ENCODE measurements at regions not wholly inside any gene's neighbourhood (a gene's known extent, or its start where the extent isn't known, plus 50 kb on each side); places are given as distances from the start of the nearest gene placed in this dataset.

DNA sequence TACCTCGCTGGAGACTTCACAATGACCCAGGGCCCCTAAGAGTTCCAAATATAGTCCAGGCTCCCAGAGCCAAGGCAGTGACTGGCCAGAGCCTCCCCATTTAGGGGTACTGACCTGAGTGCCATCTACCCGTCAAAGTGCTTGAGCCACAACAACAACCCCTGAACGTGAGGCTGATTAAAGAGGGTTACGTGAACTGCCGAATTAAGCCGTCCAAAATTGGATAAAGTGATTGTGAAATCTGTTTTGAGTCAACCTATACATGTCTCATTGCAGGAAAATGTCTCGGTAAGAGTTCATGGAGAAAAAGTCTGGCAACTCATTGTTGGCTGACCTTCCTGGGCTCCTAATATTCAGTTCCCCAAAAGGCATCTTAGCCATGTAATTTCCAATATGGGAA is 116.3 kb downstream of the TTC32 start:
- Histone ChIP-seq H3K79me2 (ENCODE audit: control insufficient read depth, insufficient read depth, low read length, unreplicated experiment) (no peaks in the 10 kb centered on the region), H3K36me3 (ENCODE audit: insufficient read depth, low read length) (no peaks in the 10 kb centered on the region), H3K27ac (ENCODE audit: low read depth, low read length) (peak overlapping the region; percentile 97), H3K4me1 (ENCODE audit: control insufficient read depth, insufficient read depth, low read length, unreplicated experiment) (peaks cover 29% of the 10 kb centered on the region), H3K27me3 (ENCODE audit: insufficient read depth, low read length) (no peaks in the 10 kb centered on the region), H3K4me3 (ENCODE audit: low read depth, low read length) (0 out of 2 replicates have a peak overlapping the region, but pooled peaks have one; percentile 3), H2AFZ (ENCODE audit: low read length, unreplicated experiment) (peak overlapping the region; percentile 92)

- Histone ChIP-seq H3K4me1 (ENCODE audit: control insufficient read depth, insufficient read depth, low read length, unreplicated experiment) (peaks cover 29% of the 10 kb centered on the region), H3K36me3 (ENCODE audit: insufficient read depth, low read length) (no peaks in the 10 kb centered on the region), H3K79me2 (ENCODE audit: control insufficient read depth, insufficient read depth, low read length, unreplicated experiment) (no peaks in the 10 kb centered on the region), H3K27ac (ENCODE audit: low read depth, low read length) (no peak overlapping the region), H2AFZ (ENCODE audit: low read length, unreplicated experiment) (no peak overlapping the region), H3K27me3 (ENCODE audit: insufficient read depth, low read length) (no peaks in the 10 kb centered on the region), H3K4me3 (ENCODE audit: low read depth, low read length) (no peak overlapping the region)
Measured at GRCh38 chr2:19784456-19784855, 117.3 kb downstream of the TTC32 start.

GRCh38 chr2:19783935-19784334 is 117.8 kb downstream of the TTC32 start:
- Histone ChIP-seq H3K79me2 (ENCODE audit: control insufficient read depth, insufficient read depth, low read length, unreplicated experiment) (no peaks in the 10 kb centered on the region), H3K27ac (ENCODE audit: low read depth, low read length) (no peak overlapping the region), H3K4me1 (ENCODE audit: control insufficient read depth, insufficient read depth, low read length, unreplicated experiment) (peaks cover 29% of the 10 kb centered on the region), H3K27me3 (ENCODE audit: insufficient read depth, low read length) (no peaks in the 10 kb centered on the region), H2AFZ (ENCODE audit: low read length, unreplicated experiment) (no peak overlapping the region), H3K36me3 (ENCODE audit: insufficient read depth, low read length) (no peaks in the 10 kb centered on the region), H3K4me3 (ENCODE audit: low read depth, low read length) (no peak overlapping the region)

- Histone ChIP-seq H3K4me3 (ENCODE audit: low read depth, low read length) (no peak overlapping the region), H3K27ac (ENCODE audit: low read depth, low read length) (no peak overlapping the region), H3K27me3 (ENCODE audit: insufficient read depth, low read length) (no peaks in the 10 kb centered on the region)
Measured at GRCh38 chr2:19776941-19777514, 124.8 kb downstream of the TTC32 start.

DNA sequence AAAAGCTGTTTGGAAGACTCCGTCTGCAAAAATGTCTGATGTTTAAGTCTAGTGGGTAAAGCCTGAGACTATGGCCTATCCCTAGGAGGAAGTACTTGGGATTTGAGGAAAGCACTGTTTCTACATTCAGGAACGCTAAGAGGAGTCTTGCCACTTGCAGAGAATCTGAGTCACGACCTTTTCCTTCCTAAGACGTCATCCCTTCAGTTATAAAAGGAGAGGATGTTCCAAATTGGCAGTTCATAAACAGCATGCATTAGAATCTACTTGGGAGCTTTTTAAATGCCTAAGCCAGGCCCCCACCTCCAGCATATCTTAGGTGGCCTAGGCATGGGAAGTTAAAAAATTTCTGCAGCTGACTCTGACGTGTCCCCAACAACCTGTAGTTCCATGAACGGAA is 125.9 kb downstream of the TTC32 start:
- H3K79me2 ChIP-seq (ENCODE audit: control insufficient read depth, insufficient read depth, low read length, unreplicated experiment): no peaks in the 10 kb centered on the region
- H3K4me3 ChIP-seq (ENCODE audit: low read depth, low read length): no peak overlapping the region
- no peaks in the 10 kb centered on the region for H3K4me1 ChIP-seq (ENCODE audit: control insufficient read depth, insufficient read depth, low read length, unreplicated experiment)
- no peaks in the 10 kb centered on the region for H3K36me3 ChIP-seq (ENCODE audit: insufficient read depth, low read length)
- H3K27me3 ChIP-seq (ENCODE audit: insufficient read depth, low read length): no peaks in the 10 kb centered on the region
- no peak overlapping the region for H3K27ac ChIP-seq (ENCODE audit: low read depth, low read length)
- H2AFZ ChIP-seq (ENCODE audit: low read length, unreplicated experiment): no peak overlapping the region

More at GRCh38 chr2:19776941-19777514, 124.8 kb downstream of the TTC32 start:
- no peak overlapping the region for H2AFZ ChIP-seq (ENCODE audit: low read length, unreplicated experiment)
- no peaks in the 10 kb centered on the region for H3K79me2 ChIP-seq (ENCODE audit: control insufficient read depth, insufficient read depth, low read length, unreplicated experiment)
- no peaks in the 10 kb centered on the region for H3K36me3 ChIP-seq (ENCODE audit: insufficient read depth, low read length)
- H3K4me1 ChIP-seq (ENCODE audit: control insufficient read depth, insufficient read depth, low read length, unreplicated experiment): no peaks in the 10 kb centered on the region

DNA sequence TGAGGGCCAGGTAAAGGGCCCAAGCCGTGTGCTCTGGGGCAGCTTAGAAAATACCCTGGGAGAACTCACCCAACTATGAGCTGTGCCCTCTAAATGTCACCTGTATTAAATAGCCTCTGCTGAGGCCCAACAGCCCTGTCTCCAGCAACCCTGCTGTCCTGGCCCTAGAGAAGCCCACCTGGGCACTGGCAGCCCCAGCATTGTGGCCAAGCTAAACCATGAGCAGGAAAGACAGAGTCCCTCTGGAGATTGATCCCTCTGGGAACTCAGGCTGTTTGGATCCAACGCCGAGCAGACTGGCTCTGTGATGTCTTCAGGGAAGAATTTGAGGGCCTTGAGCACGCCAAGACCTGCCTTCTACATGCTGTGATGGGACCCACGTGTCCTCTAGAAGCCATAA is 126.5 kb downstream of the TTC32 start:
- Histone ChIP-seq H3K4me1 (ENCODE audit: control insufficient read depth, insufficient read depth, low read length, unreplicated experiment) (no peaks in the 10 kb centered on the region), H2AFZ (ENCODE audit: low read length, unreplicated experiment) (no peak overlapping the region), H3K79me2 (ENCODE audit: control insufficient read depth, insufficient read depth, low read length, unreplicated experiment) (no peaks in the 10 kb centered on the region), H3K36me3 (ENCODE audit: insufficient read depth, low read length) (no peaks in the 10 kb centered on the region), H3K4me3 (ENCODE audit: low read depth, low read length) (no peak overlapping the region), H3K27me3 (ENCODE audit: insufficient read depth, low read length) (no peaks in the 10 kb centered on the region), H3K27ac (ENCODE audit: low read depth, low read length) (no peak overlapping the region)

GRCh38 chr2:19774805-19775176 is 127.0 kb downstream of the TTC32 start:
- Histone ChIP-seq H2AFZ (ENCODE audit: low read length, unreplicated experiment) (no peak overlapping the region), H3K36me3 (ENCODE audit: insufficient read depth, low read length) (no peaks in the 10 kb centered on the region), H3K27me3 (ENCODE audit: insufficient read depth, low read length) (no peaks in the 10 kb centered on the region), H3K4me1 (ENCODE audit: control insufficient read depth, insufficient read depth, low read length, unreplicated experiment) (no peaks in the 10 kb centered on the region), H3K79me2 (ENCODE audit: control insufficient read depth, insufficient read depth, low read length, unreplicated experiment) (no peaks in the 10 kb centered on the region), H3K4me3 (ENCODE audit: low read depth, low read length) (no peak overlapping the region), H3K27ac (ENCODE audit: low read depth, low read length) (no peak overlapping the region)

GRCh38 chr2:19772981-19773380 is 128.8 kb downstream of the TTC32 start:
- Histone ChIP-seq H3K27ac (ENCODE audit: low read depth, low read length) (no peak overlapping the region), H3K27me3 (ENCODE audit: insufficient read depth, low read length) (no peaks in the 10 kb centered on the region), H3K4me3 (ENCODE audit: low read depth, low read length) (no peak overlapping the region), H3K4me1 (ENCODE audit: control insufficient read depth, insufficient read depth, low read length, unreplicated experiment) (no peaks in the 10 kb centered on the region), H3K36me3 (ENCODE audit: insufficient read depth, low read length) (no peaks in the 10 kb centered on the region), H3K79me2 (ENCODE audit: control insufficient read depth, insufficient read depth, low read length, unreplicated experiment) (no peaks in the 10 kb centered on the region), H2AFZ (ENCODE audit: low read length, unreplicated experiment) (no peak overlapping the region)

GRCh38 chr2:19769513-19769912 is 132.3 kb downstream of the TTC32 start:
- Histone ChIP-seq H3K79me2 (ENCODE audit: control insufficient read depth, insufficient read depth, low read length, unreplicated experiment) (no peaks in the 10 kb centered on the region), H3K36me3 (ENCODE audit: insufficient read depth, low read length) (no peaks in the 10 kb centered on the region), H3K4me3 (ENCODE audit: low read depth, low read length) (no peak overlapping the region)

GRCh38 chr2:19767899-19768298 is 133.9 kb downstream of the TTC32 start:
- H3K4me1 ChIP-seq (ENCODE audit: control insufficient read depth, insufficient read depth, low read length, unreplicated experiment): no peaks in the 10 kb centered on the region
- no peaks in the 10 kb centered on the region for H3K79me2 ChIP-seq (ENCODE audit: control insufficient read depth, insufficient read depth, low read length, unreplicated experiment)
- no peak overlapping the region for H3K27ac ChIP-seq (ENCODE audit: low read depth, low read length)
- no peak overlapping the region for H3K4me3 ChIP-seq (ENCODE audit: low read depth, low read length)
- no peaks in the 10 kb centered on the region for H3K27me3 ChIP-seq (ENCODE audit: insufficient read depth, low read length)
- no peaks in the 10 kb centered on the region for H3K36me3 ChIP-seq (ENCODE audit: insufficient read depth, low read length)
- H2AFZ ChIP-seq (ENCODE audit: low read length, unreplicated experiment): no peak overlapping the region

More at GRCh38 chr2:19769513-19769912, 132.3 kb downstream of the TTC32 start:
- no peak overlapping the region for H3K27ac ChIP-seq (ENCODE audit: low read depth, low read length)
- no peaks in the 10 kb centered on the region for H3K27me3 ChIP-seq (ENCODE audit: insufficient read depth, low read length)
- no peaks in the 10 kb centered on the region for H3K4me1 ChIP-seq (ENCODE audit: control insufficient read depth, insufficient read depth, low read length, unreplicated experiment)
- no peak overlapping the region for H2AFZ ChIP-seq (ENCODE audit: low read length, unreplicated experiment)

DNA sequence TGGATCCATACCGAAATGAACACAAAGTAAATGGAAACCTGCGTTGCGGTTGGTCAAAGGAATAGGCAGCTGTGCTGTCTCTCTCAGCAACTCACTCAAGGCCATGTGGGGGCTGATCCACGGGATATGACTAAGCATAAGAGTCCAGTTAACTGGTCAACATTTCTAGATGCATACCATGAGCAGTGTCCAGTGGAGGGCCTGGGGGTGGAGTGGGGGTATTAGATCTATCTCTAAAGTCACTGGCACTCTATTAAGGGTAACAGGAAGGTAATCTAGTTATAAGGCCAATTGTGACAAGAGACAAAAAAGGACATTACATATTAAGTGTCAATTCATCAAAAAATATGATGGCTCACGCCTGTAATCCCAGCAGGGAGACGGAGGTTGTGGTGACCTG is 136.8 kb downstream of the TTC32 start:
- H3K79me2 ChIP-seq (ENCODE audit: control insufficient read depth, insufficient read depth, low read length, unreplicated experiment): no peaks in the 10 kb centered on the region
- no peaks in the 10 kb centered on the region for H3K36me3 ChIP-seq (ENCODE audit: insufficient read depth, low read length)
- no peaks in the 10 kb centered on the region for H3K27me3 ChIP-seq (ENCODE audit: insufficient read depth, low read length)
- no peak overlapping the region for H2AFZ ChIP-seq (ENCODE audit: low read length, unreplicated experiment)
- H3K4me3 ChIP-seq (ENCODE audit: low read depth, low read length): no peak overlapping the region
- H3K4me1 ChIP-seq (ENCODE audit: control insufficient read depth, insufficient read depth, low read length, unreplicated experiment): no peaks in the 10 kb centered on the region
- no peak overlapping the region for H3K27ac ChIP-seq (ENCODE audit: low read depth, low read length)

All from ACC112 (cell line).